Epithelial cell of proximal tubule (primary cell): ENCODE measurements at regions not wholly inside any gene's neighbourhood (a gene's known extent, or its start where the extent isn't known, plus 50 kb on each side); places are given as distances from the start of the nearest gene placed in this dataset.

Experiments
- DNase-seq: peaks from one replicate; pipeline ENCODE4 v3.0.0-alpha.2; 2011; ENCODE audit warnings: low read depth
- H3K4me3 ChIP-seq: 2 replicates; pipeline ENCODE4 v1.5.1; 2011; ENCODE audit warnings: low read depth, mild to moderate bottlenecking, low read length
- TF ChIP-seq, protein P1 (sequence below): conservative IDR thresholded peaks from 2 replicates; pipeline ENCODE4 v1.5.1; 2012; ENCODE audit warnings: low read depth, mild to moderate bottlenecking, low read length

DNA sequence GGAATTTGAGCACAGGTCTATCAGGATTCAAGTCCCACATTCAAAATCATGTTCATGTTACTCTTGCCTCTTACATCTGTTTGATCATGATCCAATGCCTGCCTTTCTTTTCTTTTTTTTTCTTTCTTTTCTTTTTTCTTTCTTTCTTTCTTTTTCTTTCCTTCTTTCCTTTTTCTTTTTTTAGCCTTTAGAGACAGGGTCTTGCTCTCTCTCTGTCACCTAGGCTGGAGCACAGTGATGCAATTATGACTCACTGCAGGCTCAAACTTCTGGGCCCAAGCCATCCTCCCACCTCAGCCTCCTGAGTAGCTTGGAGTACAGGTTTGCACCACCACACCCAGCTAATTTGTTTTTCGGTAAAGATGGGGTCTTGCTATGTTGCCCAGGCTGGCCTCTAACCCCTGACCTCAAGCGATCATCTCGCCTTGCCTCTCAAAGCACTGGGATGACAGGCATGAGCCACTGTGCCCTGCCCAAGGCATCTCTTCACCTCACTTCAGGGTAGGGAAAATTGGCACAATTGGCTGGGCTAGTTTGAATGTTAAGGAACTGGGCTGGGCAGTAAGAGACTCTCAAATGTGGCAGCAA is 359.2 kb downstream of the FBXW7 start:
- TF ChIP-seq, protein P1, sequence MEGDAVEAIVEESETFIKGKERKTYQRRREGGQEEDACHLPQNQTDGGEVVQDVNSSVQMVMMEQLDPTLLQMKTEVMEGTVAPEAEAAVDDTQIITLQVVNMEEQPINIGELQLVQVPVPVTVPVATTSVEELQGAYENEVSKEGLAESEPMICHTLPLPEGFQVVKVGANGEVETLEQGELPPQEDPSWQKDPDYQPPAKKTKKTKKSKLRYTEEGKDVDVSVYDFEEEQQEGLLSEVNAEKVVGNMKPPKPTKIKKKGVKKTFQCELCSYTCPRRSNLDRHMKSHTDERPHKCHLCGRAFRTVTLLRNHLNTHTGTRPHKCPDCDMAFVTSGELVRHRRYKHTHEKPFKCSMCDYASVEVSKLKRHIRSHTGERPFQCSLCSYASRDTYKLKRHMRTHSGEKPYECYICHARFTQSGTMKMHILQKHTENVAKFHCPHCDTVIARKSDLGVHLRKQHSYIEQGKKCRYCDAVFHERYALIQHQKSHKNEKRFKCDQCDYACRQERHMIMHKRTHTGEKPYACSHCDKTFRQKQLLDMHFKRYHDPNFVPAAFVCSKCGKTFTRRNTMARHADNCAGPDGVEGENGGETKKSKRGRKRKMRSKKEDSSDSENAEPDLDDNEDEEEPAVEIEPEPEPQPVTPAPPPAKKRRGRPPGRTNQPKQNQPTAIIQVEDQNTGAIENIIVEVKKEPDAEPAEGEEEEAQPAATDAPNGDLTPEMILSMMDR = no peak
- no peak for DNase-seq
- no peak overlapping the region for H3K4me3 ChIP-seq

DNA sequence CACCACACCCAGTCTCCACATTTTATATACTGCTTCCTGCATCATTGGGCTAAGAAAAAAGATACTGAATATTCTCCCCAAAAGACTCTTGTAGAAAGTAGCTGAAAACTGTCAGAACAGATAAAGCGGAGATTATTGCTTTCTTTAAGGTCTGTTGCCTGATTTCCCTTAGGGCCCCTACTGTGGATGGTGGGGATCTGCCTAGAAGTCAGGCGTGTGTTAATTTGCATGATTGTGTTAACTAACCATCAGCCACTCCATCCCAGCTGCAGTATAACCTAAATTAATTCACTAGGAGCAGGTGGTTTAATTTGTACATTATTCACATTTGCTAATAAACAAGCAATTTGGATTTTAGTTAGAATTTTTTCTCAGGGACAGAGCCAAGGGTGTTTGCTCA is 360.3 kb downstream of the FBXW7 start:
- no peak for DNase-seq

DNA sequence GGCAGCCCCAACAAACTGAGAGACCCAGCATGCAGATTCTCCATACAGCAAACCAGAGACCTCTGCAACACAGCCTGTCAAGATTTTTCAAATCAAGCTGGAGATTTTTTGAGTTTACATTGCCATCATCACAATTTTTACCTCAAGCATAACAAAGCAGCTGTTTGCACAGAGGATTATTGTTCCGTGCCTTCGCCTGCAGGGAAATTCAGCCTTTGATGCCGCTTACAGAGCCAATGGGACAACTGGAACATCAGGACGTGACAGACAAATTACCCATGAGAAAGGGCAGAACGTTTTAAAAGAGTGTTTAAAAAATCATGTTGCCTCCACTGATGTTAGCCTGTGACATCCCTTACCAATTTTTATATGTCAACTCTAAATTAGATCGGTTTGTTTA is 363.7 kb downstream of the FBXW7 start:
- H3K4me3 ChIP-seq = no peak overlapping the region
- no peak for DNase-seq
- TF ChIP-seq, protein P1 = no peak

More for the DNA sequence above, 360.3 kb downstream of the FBXW7 start:
- no peak overlapping the region for H3K4me3 ChIP-seq
- TF ChIP-seq, protein P1 = no peak

DNA sequence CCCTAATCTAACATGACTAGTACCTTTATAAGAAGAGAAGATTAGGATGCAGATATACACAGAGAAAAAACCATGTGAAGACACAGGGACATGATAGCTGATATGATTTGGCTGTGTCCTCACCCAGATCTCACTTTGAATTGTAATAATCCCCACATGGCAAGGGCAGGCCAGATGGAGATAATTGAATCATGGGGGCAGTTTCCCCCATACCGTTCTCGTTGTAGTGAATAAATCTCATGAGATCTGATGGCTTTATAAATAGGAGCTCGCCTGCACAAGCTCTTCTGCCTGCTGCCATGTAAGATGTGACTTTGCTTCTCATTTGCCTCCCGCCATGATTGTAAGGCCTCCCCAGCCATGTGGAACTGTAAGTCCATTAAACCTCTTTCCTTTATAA is 364.3 kb downstream of the FBXW7 start:
- H3K4me3 ChIP-seq = no peak overlapping the region
- TF ChIP-seq, protein P1 = no peak
- no peak for DNase-seq

DNA sequence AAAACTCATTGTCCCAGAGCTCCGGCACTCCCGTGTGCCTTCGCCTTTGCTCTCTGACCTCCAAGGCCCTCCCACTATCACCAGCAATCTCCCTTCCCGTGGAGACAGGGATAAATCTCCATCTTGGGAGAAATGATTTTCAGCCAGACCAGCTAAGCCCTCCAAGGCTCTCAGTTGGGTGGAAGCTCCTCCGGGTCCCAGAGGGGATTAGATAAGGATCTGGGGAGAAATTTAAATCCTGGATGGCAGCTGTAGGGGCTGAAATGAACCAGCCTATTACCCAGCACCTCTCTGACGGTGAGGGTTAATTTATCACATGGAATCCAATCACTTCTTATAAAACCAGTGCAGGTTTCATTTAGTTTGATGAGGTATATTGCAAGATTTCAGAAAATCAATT is 366.2 kb downstream of the FBXW7 start:
- no peak for DNase-seq
- TF ChIP-seq, protein P1 = no peak
- no peak overlapping the region for H3K4me3 ChIP-seq

DNA sequence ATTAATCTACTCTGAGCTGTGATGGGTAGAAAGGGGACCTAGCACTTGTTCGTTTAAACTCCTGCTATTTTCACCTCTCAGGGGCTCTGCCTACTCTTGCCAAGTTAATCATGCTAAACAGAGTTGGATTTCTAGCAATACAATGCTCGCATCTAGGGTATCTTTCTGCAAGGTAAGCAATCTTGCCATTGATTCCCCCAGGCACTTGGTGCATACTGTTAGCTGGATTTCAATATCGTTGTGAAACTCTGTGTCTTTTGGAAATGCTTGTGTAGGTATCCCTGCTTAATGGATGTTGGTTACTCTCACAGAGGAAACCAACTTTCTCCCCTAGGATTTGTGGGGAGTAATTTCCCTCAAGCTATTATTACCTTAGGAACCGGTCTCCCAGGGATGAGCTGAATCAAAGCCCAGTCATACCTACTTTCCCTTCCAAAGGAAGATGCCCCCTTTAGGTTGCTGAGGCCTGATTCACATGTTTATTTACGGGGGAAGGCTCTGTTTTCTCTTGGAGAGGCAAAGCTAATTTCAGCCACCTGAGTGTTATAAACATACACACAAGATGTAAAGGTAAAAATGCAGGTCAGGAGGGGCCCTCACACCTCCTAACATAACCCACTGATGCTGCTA is 366.8 kb downstream of the FBXW7 start:
- H3K4me3 ChIP-seq = no peak overlapping the region
- TF ChIP-seq, protein P1 = no peak
- no peak for DNase-seq

DNA sequence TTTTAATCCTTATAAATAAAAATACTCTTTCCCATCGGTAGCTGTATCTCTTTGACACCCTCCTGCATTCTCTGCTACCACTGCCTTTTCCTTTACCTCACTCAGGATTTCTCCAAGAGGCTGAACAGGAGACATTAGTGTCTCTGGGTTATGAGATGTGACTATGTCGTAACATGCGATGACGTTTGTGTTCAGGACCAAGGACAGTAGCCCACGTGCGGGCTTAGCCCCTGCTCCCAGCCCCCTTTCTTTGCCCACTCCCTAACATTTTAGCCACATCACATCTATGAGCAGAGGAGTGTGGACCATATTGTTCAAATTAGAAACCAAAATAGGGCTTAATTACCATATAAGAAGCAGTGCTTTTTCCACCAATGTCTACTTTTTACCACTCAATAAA is 369.3 kb downstream of the FBXW7 start:
- DNase-seq = no peak
- no peak overlapping the region for H3K4me3 ChIP-seq
- TF ChIP-seq, protein P1 = no peak
